H9 (cell line): ENCODE measurements at regions not wholly inside any gene's neighbourhood (a gene's known extent, or its start where the extent isn't known, plus 50 kb on each side); places are given as distances from the start of the nearest gene placed in this dataset.

ENCODE experiments used
- DNase-seq: peaks from one replicate; pipeline ENCODE4 v3.0.0-alpha.2; 2017
- H2AFZ ChIP-seq: one replicate; pipeline ENCODE4 v1.6.1; 2013; ENCODE audit warnings: mild to moderate bottlenecking, low read length, control low read depth, moderate library complexity
- H2AK5ac ChIP-seq: 2 replicates; pipeline ENCODE4 v1.6.1; 2013; ENCODE audit warnings: low read length, control low read depth, mixed read lengths; ENCODE audit not compliant: insufficient read length
- H2BK120ac ChIP-seq: one replicate; pipeline ENCODE4 v1.6.1; 2013; ENCODE audit warnings: low read depth, mild to moderate bottlenecking, low read length, control low read depth, inconsistent platforms; ENCODE audit not compliant: poor library complexity, severe bottlenecking
- H2BK12ac ChIP-seq: 2 replicates; pipeline ENCODE4 v1.6.1; 2013; ENCODE audit warnings: low read length, control low read depth, mixed read lengths, low read depth; ENCODE audit not compliant: insufficient read length
- H2BK15ac ChIP-seq: 2 replicates; pipeline ENCODE4 v1.6.1; 2013; ENCODE audit warnings: low read depth, low read length, control low read depth
- H2BK20ac ChIP-seq: one replicate; pipeline ENCODE4 v1.6.1; 2013; ENCODE audit warnings: low read depth, mild to moderate bottlenecking, low read length, control low read depth, inconsistent platforms; ENCODE audit not compliant: poor library complexity, severe bottlenecking
- H2BK5ac ChIP-seq: 2 replicates; pipeline ENCODE4 v1.6.1; 2013; ENCODE audit warnings: low read length, control low read depth, mixed read lengths; ENCODE audit not compliant: insufficient read length
- H3K14ac ChIP-seq: 2 replicates; pipeline ENCODE4 v1.6.1; 2013; ENCODE audit warnings: low read length, control low read depth; ENCODE audit not compliant: insufficient read depth
- H3K18ac ChIP-seq: 2 replicates; pipeline ENCODE4 v1.6.1; 2013; ENCODE audit warnings: low read depth, mild to moderate bottlenecking, mixed read lengths, low read length, control low read depth; ENCODE audit not compliant: insufficient read length
- H3K23ac ChIP-seq: 2 replicates; pipeline ENCODE4 v1.6.1; 2013; ENCODE audit warnings: low read length, control low read depth, mixed read lengths, low read depth; ENCODE audit not compliant: insufficient read length
- H3K23me2 ChIP-seq: 2 replicates; pipeline ENCODE4 v1.6.1; 2013; ENCODE audit warnings: low read depth, mild to moderate bottlenecking, mixed read lengths, low read length, control low read depth; ENCODE audit not compliant: insufficient read length, poor library complexity, severe bottlenecking
- H3K27ac ChIP-seq: 2 replicates; pipeline ENCODE4 v1.5.1; 2013; ENCODE audit warnings: low read length, control low read depth, mixed read lengths, low read depth; ENCODE audit not compliant: insufficient read length
- H3K27me3 ChIP-seq: 2 replicates; pipeline ENCODE4 v1.6.1; 2013; ENCODE audit warnings: low read length, control low read depth, inconsistent platforms; ENCODE audit not compliant: insufficient read depth
- H3K4ac ChIP-seq: 2 replicates; pipeline ENCODE4 v1.6.1; 2013; ENCODE audit warnings: low read depth, mild to moderate bottlenecking, control low read depth, inconsistent platforms, low read length, moderate library complexity
- H3K4me1 ChIP-seq: 2 replicates; pipeline ENCODE4 v1.6.1; 2013; ENCODE audit warnings: low read length, control low read depth, inconsistent platforms; ENCODE audit not compliant: insufficient read depth
- H3K4me2 ChIP-seq: 2 replicates; pipeline ENCODE4 v1.6.1; 2013; ENCODE audit warnings: low read length, control low read depth, mixed read lengths; ENCODE audit not compliant: insufficient read length, insufficient read depth
- H3K56ac ChIP-seq: 2 replicates; pipeline ENCODE4 v1.6.1; 2013; ENCODE audit warnings: low read depth, mild to moderate bottlenecking, mixed read lengths, low read length, control low read depth; ENCODE audit not compliant: insufficient read length
- H3K79me1 ChIP-seq: 2 replicates; pipeline ENCODE4 v1.6.1; 2013; ENCODE audit warnings: low read depth, mild to moderate bottlenecking, moderate library complexity, low read length, control low read depth, inconsistent platforms; ENCODE audit not compliant: insufficient read depth, poor library complexity, severe bottlenecking
- H3K79me2 ChIP-seq: 2 replicates; pipeline ENCODE4 v1.6.1; 2013; ENCODE audit warnings: low read length, control low read depth, inconsistent platforms; ENCODE audit not compliant: insufficient read depth
- H3K9ac ChIP-seq: 2 replicates; pipeline ENCODE4 v1.6.1; 2013; ENCODE audit warnings: low read length, control low read depth, mixed read lengths; ENCODE audit not compliant: insufficient read length; ENCODE audit errors: extremely low read depth
- H3K9me3 ChIP-seq: one replicate; pipeline ENCODE4 v1.6.1; 2013; ENCODE audit warnings: low read depth, low read length, inconsistent platforms; ENCODE audit not compliant: control insufficient read depth
- H3T11ph ChIP-seq: one replicate; pipeline ENCODE4 v1.6.1; 2013; ENCODE audit warnings: mild to moderate bottlenecking, low read length, control low read depth, inconsistent platforms
- H4K20me1 ChIP-seq: one replicate; pipeline ENCODE4 v1.6.1; 2013; ENCODE audit not compliant: control insufficient read depth, insufficient read length, insufficient read depth
- H4K5ac ChIP-seq: 2 replicates; pipeline ENCODE4 v1.6.1; 2013; ENCODE audit warnings: low read depth, mild to moderate bottlenecking, mixed read lengths, low read length, control low read depth; ENCODE audit not compliant: insufficient read length
- H4K8ac ChIP-seq: replicated peaks from 2 replicates; pipeline ENCODE4 v1.6.1; 2013; ENCODE audit warnings: low read length, control low read depth, mixed read lengths, low read depth; ENCODE audit not compliant: insufficient read length
- H4K91ac ChIP-seq: 2 replicates; pipeline ENCODE4 v1.6.1; 2013; ENCODE audit warnings: low read depth, mild to moderate bottlenecking, moderate library complexity, mixed read lengths, low read length, control low read depth; ENCODE audit not compliant: insufficient read length
- H3K27ac Mint-ChIP-seq, 3 experiments: 2 replicates in 2 of 3; 3 replicates in 1 of 3; pipeline ENCODE4 v1.8.0; 2020 to 2021; ENCODE audit warnings: mixed read lengths in 3 of 3, mild to moderate bottlenecking in 1 of 3, moderate library complexity in 1 of 3
- H3K27me3 Mint-ChIP-seq: 2 replicates; pipeline ENCODE4 v1.8.0; 2021; ENCODE audit warnings: low read depth, mild to moderate bottlenecking, moderate library complexity, mixed read lengths
- H3K36me3 Mint-ChIP-seq, 3 experiments: 2 replicates in 2 of 3; 3 replicates in 1 of 3; pipeline ENCODE4 v1.8.0; 2020 to 2021; ENCODE audit warnings: low read depth in 3 of 3, mixed read lengths in 3 of 3; ENCODE audit not compliant: insufficient read depth in 1 of 3
- H3K4me1 Mint-ChIP-seq, 2 experiments: 2 replicates each; pipeline ENCODE4 v1.8.0; 2020; ENCODE audit warnings: mixed read lengths in 2 of 2
- H3K4me3 Mint-ChIP-seq, 2 experiments: 2 replicates in 1 of 2; 3 replicates in 1 of 2; pipeline ENCODE4 v1.8.0; 2020 to 2021; ENCODE audit warnings: mild to moderate bottlenecking in 2 of 2, mixed read lengths in 2 of 2, moderate library complexity in 1 of 2
- H3K9me3 Mint-ChIP-seq, 2 experiments: 2 replicates in 1 of 2; 3 replicates in 1 of 2; pipeline ENCODE4 v1.8.0; 2020; ENCODE audit warnings: mild to moderate bottlenecking in 2 of 2, mixed read lengths in 2 of 2, moderate library complexity in 1 of 2
- WGBS: extraction: QIAGEN DNeasy Blood & Tissue Kit; methylation state at CpG from one replicate; pipeline ENCODE4 v1.1.7; 2013; ENCODE audit warnings: missing lambda C conversion rate, low lambda C conversion rate, mixed read lengths; ENCODE audit not compliant: insufficient read length; ENCODE audit errors: extremely low coverage; 5-methylcytosine and 5-hydroxymethylcytosine counted together
- TF ChIP-seq, protein P1 (sequence below): fragments of 200-600 bp; sonication (generic); conservative IDR thresholded peaks from 3 replicates; pipeline ENCODE4 v1.8.0; 2021; ENCODE audit warnings: antibody characterized with exemption, mild to moderate bottlenecking

DNA sequence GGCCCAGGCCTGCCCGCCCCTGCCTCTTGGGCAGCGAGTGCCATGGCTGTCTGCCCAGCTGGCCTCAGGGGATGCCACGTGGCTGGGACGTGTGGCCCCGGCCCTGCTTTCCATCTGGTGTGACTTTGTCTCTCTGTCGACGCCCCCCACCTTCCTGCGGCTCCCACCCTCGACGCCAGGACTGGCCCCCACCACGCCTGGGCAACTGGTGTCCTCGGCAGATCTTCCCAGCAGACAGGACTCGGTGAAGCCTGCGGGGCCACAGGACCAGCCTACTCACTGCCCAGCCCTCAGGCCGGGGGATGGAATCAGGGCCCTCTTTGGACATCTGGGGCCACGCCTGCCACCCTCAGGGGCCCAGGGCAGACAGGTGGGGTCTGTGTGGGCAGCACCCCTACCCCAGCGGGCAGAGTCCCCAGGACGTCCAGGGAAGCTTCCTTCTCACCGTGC lies 55.1 kb downstream of the UNCX start:
- WGBS, result no CpG with 5 or more reads among the region's 19 CpGs
- peaks cover 36% of the 10 kb centered on the region for H3K27me3 Mint-ChIP-seq
- Histone ChIP-seq H3K18ac (no peak overlapping the region), H4K91ac (no peak overlapping the region), H3K9me3 (no peaks in the 10 kb centered on the region), H2AK5ac (no peak overlapping the region), H3K4me1 (no peaks in the 10 kb centered on the region), H3K79me2 (no peaks in the 10 kb centered on the region), H4K8ac (no peak overlapping the region), H3K4me2 (no peak overlapping the region), H2BK15ac (no peak overlapping the region; the same call in 1 of the 2 replicates), H2BK120ac (no peak overlapping the region), H2BK12ac (no peak overlapping the region), H3K79me1 (no peaks in the 10 kb centered on the region), H3K14ac (no peak overlapping the region), H3K23ac (no peak overlapping the region), H4K5ac (no peak overlapping the region), H3K27ac (no peak overlapping the region), H3K9ac (no peak overlapping the region), H4K20me1 (no peaks in the 10 kb centered on the region), H3T11ph (no peak overlapping the region), H2BK5ac (no peak overlapping the region), H2AFZ (no peak overlapping the region), H3K4ac (no peak overlapping the region), H2BK20ac (no peak overlapping the region), H3K27me3 (no peaks in the 10 kb centered on the region; the same call in 1 of the 2 replicates), H3K56ac (no peak overlapping the region), H3K23me2 (no peaks in the 10 kb centered on the region)
- no peak overlapping the region for H3K4me3 Mint-ChIP-seq
- no peaks in the 10 kb centered on the region for H3K9me3 Mint-ChIP-seq
- DNase-seq, result no peak
- no peak overlapping the region; a peak in 1 of 7 replicates for H3K27ac Mint-ChIP-seq
- peaks cover 2 to 3% of the 10 kb centered on the region in 2 experiments; a peak in 1 of 4 replicates for H3K4me1 Mint-ChIP-seq
- TF ChIP-seq, protein P1, sequence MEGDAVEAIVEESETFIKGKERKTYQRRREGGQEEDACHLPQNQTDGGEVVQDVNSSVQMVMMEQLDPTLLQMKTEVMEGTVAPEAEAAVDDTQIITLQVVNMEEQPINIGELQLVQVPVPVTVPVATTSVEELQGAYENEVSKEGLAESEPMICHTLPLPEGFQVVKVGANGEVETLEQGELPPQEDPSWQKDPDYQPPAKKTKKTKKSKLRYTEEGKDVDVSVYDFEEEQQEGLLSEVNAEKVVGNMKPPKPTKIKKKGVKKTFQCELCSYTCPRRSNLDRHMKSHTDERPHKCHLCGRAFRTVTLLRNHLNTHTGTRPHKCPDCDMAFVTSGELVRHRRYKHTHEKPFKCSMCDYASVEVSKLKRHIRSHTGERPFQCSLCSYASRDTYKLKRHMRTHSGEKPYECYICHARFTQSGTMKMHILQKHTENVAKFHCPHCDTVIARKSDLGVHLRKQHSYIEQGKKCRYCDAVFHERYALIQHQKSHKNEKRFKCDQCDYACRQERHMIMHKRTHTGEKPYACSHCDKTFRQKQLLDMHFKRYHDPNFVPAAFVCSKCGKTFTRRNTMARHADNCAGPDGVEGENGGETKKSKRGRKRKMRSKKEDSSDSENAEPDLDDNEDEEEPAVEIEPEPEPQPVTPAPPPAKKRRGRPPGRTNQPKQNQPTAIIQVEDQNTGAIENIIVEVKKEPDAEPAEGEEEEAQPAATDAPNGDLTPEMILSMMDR, result no peak
- H3K36me3 Mint-ChIP-seq, result no peaks in the 10 kb centered on the region; a peak in 1 of 7 replicates
